NCI-H2171 (cell line): ENCODE measurements at regions not wholly inside any gene's neighbourhood (a gene's known extent, or its start where the extent isn't known, plus 50 kb on each side); places are given as distances from the start of the nearest gene placed in this dataset.
A peak's percentile ranks its signal among the peaks of the same experiment; 100 is the strongest.

Experiments
- DNase-seq: peaks from one replicate; lab custom pipeline; 2025; lab: John Stamatoyannopoulos, UW

DNA sequence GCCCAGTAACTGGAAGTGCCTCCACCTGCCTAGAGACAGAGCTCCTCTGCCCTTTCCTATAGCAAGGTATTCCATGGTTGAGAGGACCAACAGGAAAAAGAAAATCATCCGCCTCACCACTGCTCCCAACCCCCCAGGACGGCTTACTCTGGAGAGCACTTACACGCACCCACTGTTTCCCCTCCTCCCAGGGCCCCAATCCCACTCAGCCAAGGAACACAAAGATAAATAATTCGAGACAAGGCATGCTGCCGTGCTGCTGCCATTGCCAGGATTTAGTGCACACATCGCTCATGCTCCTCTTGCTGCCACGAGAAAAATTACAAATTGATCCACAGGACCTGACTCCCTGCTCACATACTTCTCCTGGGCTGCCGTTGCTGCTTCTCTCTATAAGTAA lies 516.6 kb downstream of the BUD13 start:
- no peak for DNase-seq

- no peak for DNase-seq
These were observed 517.4 kb downstream of the BUD13 start for GRCh38 chr11:116255321-116255953.

GRCh38 chr11:116250155-116250554 lies 522.6 kb downstream of the BUD13 start:
- no peak for DNase-seq

DNA sequence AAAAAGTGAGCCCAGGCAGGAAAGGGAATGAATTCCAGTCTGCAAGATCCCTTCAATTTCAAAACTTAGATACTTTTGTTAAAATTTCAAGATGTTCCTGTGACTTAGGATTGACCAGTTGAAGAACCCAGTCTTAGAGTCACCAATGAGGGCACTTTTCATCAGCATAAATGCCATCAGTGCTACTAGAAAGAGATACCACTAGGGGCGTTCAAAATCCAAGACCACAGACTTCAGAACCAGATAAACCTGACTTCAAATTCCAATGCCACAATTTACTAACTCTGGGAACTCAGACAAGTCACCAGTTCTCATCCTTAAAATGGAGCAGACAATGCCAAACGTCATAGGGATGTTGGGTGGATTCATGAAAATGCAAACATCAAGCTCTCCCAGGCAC lies 523.2 kb downstream of the BUD13 start:
- no peak for DNase-seq

GRCh38 chr11:116244889-116245288 lies 527.9 kb downstream of the BUD13 start:
- no peak for DNase-seq

DNA sequence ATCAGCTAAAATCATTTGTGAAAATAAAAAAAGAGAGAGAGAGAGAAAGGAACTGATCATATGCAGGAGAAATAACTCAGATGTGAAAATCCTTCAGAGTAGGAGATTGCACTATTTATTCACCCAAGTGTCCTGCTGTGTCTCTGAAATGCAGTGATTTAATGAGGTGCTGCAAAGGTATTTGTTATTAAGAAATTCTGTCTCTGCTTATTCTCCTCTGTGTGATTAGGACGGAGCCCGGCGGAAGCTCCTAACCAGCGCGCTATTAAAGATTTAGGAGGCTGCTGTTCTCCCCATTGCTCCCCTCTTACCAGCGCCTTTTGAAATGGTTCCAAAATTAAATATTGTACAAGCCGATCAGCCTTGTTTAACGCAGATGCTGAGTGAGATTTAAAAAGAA lies 528.3 kb downstream of the BUD13 start:
- DNase-seq: no peak

- no peak for DNase-seq
These were observed 528.8 kb downstream of the BUD13 start for GRCh38 chr11:116243991-116244390.

GRCh38 chr11:116242006-116242405 lies 530.8 kb downstream of the BUD13 start:
- no peak for DNase-seq

- DNase-seq: no peak
These were observed 532.1 kb downstream of the BUD13 start for GRCh38 chr11:116240710-116241109.

DNA sequence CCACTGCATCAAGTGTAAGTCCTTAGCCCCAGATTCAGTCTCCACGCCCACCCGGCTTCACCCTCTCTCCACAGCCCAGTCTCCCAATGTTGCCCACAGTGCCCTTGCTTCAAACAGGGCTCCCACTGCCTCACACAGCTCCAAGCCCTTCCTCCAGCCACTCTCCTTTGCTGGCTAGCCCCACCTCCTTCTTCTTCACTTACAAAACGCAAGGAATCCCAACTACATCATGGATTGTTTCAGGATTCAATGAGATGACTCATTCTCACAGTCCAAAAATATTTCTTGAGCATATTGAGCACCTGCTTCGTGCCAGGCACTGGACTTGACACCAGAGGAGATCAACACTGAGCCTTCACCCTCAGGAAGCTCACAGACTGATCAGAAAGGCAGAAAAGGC lies 533.5 kb downstream of the BUD13 start:
- DNase-seq: no peak

DNA sequence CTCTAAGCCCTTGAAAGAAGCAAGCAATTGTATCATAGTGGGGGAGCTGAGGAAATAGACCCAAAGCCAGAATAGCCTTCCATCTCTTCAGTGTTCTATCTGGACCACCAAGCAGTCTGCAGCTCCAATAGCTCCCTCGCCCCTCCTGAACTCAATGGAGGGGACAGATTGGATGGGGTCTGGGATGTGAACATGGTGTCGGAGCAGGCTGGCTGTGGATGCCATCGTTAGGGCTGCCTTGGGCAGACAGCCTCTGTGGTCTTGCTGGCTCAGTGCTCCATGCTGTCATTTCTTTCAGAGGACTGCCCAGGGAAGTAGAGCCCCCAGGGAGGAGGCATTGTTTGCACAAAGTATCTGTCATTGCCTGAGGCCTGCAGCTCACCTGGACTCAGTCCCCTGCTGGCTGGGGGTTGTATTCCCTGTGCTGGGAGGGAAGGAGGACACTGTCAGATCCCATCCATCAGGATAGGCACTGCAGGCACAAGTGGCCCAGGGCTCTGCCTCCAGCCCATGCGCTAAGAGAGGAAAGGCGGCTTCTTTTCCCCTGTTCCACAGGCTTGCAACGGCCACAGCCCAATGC lies 537.7 kb downstream of the BUD13 start:
- no peak for DNase-seq

GRCh38 chr11:116233561-116233960 lies 539.2 kb downstream of the BUD13 start:
- DNase-seq: no peak

- no peak for DNase-seq
These were observed 540.4 kb downstream of the BUD13 start for GRCh38 chr11:116232364-116232828.

- DNase-seq: no peak
These were observed 541.2 kb downstream of the BUD13 start for GRCh38 chr11:116231543-116231942.

GRCh38 chr11:116230438-116230837 lies 542.3 kb downstream of the BUD13 start:
- no peak for DNase-seq

GRCh38 chr11:116229236-116229970 lies 543.4 kb downstream of the BUD13 start:
- DNase-seq: peak; percentile 13

- DNase-seq: no peak
These were observed 546.1 kb downstream of the BUD13 start for GRCh38 chr11:116226731-116227130.

GRCh38 chr11:116225784-116226585 lies 546.8 kb downstream of the BUD13 start:
- no peak for DNase-seq

- DNase-seq: peak; percentile 74
These were observed 547.6 kb downstream of the BUD13 start for GRCh38 chr11:116225236-116225635.

DNA sequence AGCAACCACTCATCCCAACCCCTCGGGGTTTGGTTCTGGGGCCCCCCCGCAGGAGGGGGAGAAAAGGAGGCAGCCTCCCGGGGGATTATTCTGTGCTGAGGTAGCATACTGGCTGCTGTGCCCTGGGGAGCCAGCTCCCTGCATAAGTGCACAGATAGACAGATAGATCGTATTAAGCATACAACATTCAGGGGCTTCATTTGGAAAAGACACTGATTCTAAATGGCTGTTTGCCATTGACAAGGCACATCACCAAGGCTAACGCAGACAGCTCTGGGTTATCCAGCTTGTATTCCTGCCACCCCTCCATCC lies 547.9 kb downstream of the BUD13 start:
- DNase-seq: peak; percentile 64

DNA sequence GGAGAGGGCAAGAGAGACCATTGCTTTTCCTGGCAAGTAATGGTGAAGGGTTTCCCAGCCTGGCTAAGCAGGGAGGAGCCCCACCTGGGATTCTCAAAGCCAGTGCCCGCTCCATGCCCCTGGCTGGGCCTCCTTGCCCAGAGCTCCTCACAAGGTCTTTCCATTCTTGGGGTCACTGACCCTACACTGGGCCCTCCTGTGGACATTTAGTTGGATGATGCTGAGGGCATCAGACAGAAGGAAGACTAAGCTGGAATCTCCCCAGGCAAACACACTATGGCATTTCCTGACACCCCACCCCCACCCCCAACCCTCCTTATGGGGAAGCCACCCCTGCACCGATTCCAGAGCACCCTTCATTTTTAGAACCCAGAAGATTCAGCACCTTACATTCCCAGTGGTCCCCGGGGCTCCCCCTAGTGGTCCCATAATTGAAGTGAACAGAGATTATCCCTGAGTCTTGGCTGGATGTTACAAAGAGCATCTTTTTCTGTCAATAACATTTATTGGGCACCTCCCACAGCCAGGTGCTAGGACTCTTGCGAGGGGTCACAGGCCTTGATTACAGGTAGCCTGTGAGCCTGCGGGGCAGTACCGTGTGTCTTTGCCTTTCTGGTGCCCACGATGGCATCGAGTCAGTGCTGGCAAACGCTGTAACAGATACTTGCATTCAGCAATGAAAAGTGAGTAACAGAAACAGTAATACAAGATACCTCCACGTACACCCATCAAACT lies 548.5 kb downstream of the BUD13 start:
- DNase-seq: peak; percentile 57

DNA sequence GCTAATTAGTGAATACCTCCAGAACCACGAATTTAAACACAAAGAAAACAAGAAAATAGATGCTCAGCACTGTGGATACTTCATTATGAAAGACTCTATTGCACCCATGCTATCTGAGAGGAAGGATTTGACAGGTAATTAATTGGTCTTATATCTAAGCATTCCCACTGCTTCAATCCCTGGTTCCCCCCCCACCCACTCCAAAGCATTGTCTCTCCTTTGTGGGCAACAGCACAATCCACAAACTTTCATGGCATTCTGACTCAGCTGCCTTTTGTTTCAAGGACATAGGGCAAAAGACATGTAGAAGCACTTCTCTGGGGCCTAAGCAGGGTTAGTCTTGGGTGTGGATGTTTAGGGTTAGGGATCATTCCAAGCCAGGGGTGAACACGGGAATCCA lies 551.4 kb downstream of the BUD13 start:
- no peak for DNase-seq
